ENCODE measurements at regions not wholly inside any gene's neighbourhood (a gene's known extent, or its start where the extent isn't known, plus 50 kb on each side); places are given as distances from the start of the nearest gene placed in this dataset.

- WGBS, 2 donors, result 83 to 92% methylated on average over 4 of the region's 4 CpGs
- no peak overlapping the region for H3K27ac ChIP-seq
- peaks cover 0 to 12% (median 2%) of the 10 kb centered on the region in 4 donors for H3K4me1 ChIP-seq
- H3K4me3 ChIP-seq, result no peak overlapping the region
- no peak for TF ChIP-seq EP300 (IDR thresholded peaks at IDR 0.05)
- TF ChIP-seq POLR2A (IDR thresholded peaks at IDR 0.05), result no peak
- no peak for TF ChIP-seq CTCF (IDR thresholded peaks at IDR 0.05)
- peak in 1 of 2 donors; percentile 7 for DNase-seq (ENCODE audit: low spot score in 2 of 2)
- H3K9me3 ChIP-seq, result no peaks in the 10 kb centered on the region
- no peaks in the 10 kb centered on the region for H3K27me3 ChIP-seq
- H3K36me3 ChIP-seq, result no peaks in the 10 kb centered on the region
Observed at GRCh38 chr9:81787747-81788632, 98.6 kb upstream of the TLE1 start.

- H3K4me3 ChIP-seq, result no peak overlapping the region
- H3K36me3 ChIP-seq, result no peaks in the 10 kb centered on the region
- no peaks in the 10 kb centered on the region for H3K9me3 ChIP-seq
- H3K27me3 ChIP-seq, result no peaks in the 10 kb centered on the region
- no peak for DNase-seq (ENCODE audit: low spot score in 2 of 2)
- H3K27ac ChIP-seq, result no peak overlapping the region
- TF ChIP-seq EP300 (IDR thresholded peaks at IDR 0.05) (no peak), POLR2A (IDR thresholded peaks at IDR 0.05) (no peak), CTCF (IDR thresholded peaks at IDR 0.05) (no peak)
- WGBS, 2 donors, result 70 to 88% methylated on average over 1 of the region's 1 CpG
- H3K4me1 ChIP-seq, result peaks cover 0 to 12% (median 2%) of the 10 kb centered on the region in 4 donors
Observed at GRCh38 chr9:81789721-81790120, 100.4 kb upstream of the TLE1 start.

- Histone ChIP-seq H3K4me3 (no peak overlapping the region), H3K4me1 (peaks cover 0 to 12% (median 2%) of the 10 kb centered on the region in 4 donors), H3K27me3 (no peaks in the 10 kb centered on the region), H3K27ac (no peak overlapping the region), H3K36me3 (no peaks in the 10 kb centered on the region), H3K9me3 (no peaks in the 10 kb centered on the region)
- TF ChIP-seq EP300 (IDR thresholded peaks at IDR 0.05), result no peak
- no peak for TF ChIP-seq CTCF (IDR thresholded peaks at IDR 0.05)
- TF ChIP-seq POLR2A (IDR thresholded peaks at IDR 0.05), result no peak
- DNase-seq (ENCODE audit: low spot score in 2 of 2), result no peak
- 83 to 85% methylated on average over 2 of the region's 2 CpGs for WGBS, 2 donors
Observed at GRCh38 chr9:81790166-81790565, 100.8 kb upstream of the TLE1 start.

- 93 to 94% methylated on average over 7 of the region's 7 CpGs for WGBS, 2 donors
- TF ChIP-seq EP300 (IDR thresholded peaks at IDR 0.05) (no peak), CTCF (IDR thresholded peaks at IDR 0.05) (no peak)
Observed at GRCh38 chr9:81791076-81791475, 101.7 kb upstream of the TLE1 start.

GRCh38 chr9:81798606-81799005 lies 109.3 kb upstream of the TLE1 start:
- Histone ChIP-seq H3K36me3 (no peaks in the 10 kb centered on the region), H3K27me3 (no peaks in the 10 kb centered on the region), H3K9me3 (no peaks in the 10 kb centered on the region), H3K4me1 (no peaks in the 10 kb centered on the region), H3K27ac (no peak overlapping the region), H3K4me3 (no peak overlapping the region)
- TF ChIP-seq EP300 (IDR thresholded peaks at IDR 0.05), result no peak
- no peak for TF ChIP-seq POLR2A (IDR thresholded peaks at IDR 0.05)
- no peak for TF ChIP-seq CTCF (IDR thresholded peaks at IDR 0.05)
- WGBS, 2 donors, result 37 to 45% methylated on average over 3 of the region's 3 CpGs
- DNase-seq (ENCODE audit: low spot score in 2 of 2), result no peak

More at GRCh38 chr9:81791076-81791475, 101.7 kb upstream of the TLE1 start:
- no peak for DNase-seq (ENCODE audit: low spot score in 2 of 2)
- no peaks in the 10 kb centered on the region for H3K36me3 ChIP-seq
- no peaks in the 10 kb centered on the region for H3K9me3 ChIP-seq
- H3K4me3 ChIP-seq, result no peak overlapping the region
- no peaks in the 10 kb centered on the region for H3K27me3 ChIP-seq
- H3K4me1 ChIP-seq, result peaks cover 0 to 12% (median 2%) of the 10 kb centered on the region in 4 donors
- no peak overlapping the region for H3K27ac ChIP-seq
